Transverse colon (tissue), 4 donors: ENCODE measurements at regions not wholly inside any gene's neighbourhood (a gene's known extent, or its start where the extent isn't known, plus 50 kb on each side); places are given as distances from the start of the nearest gene placed in this dataset.

ENCODE experiments used
- DNase-seq: peaks from one replicate; pipeline ENCODE4 v3.0.0-alpha.2; 2019
- H3K27ac ChIP-seq, 4 donors: fragments of 200-600 bp; sonication (generic); 2 replicates each; pipeline ENCODE4 v1.5.1; 2016 to 2018; ENCODE audit warnings: inconsistent platforms in 4 of 4
- H3K27me3 ChIP-seq: fragments of 200-600 bp; sonication (generic); 2 replicates; pipeline ENCODE4 v1.5.1; 2017; ENCODE audit warnings: inconsistent platforms
- H3K36me3 ChIP-seq, 4 donors: fragments of 200-600 bp; sonication (generic); 2 replicates each; pipeline ENCODE4 v1.5.1; 2017 to 2019; ENCODE audit warnings: inconsistent platforms in 4 of 4
- H3K4me1 ChIP-seq, 4 donors: fragments of 200-600 bp; sonication (generic); 2 replicates each; pipeline ENCODE4 v1.5.1; 2017 to 2020; ENCODE audit warnings: inconsistent platforms in 4 of 4
- H3K4me3 ChIP-seq, 4 donors: fragments of 200-600 bp; sonication (generic); 1 replicate in 1 of 4; 2 replicates in 3 of 4; pipeline versions ENCODE4 v1.5.1 to v1.6.1; 2017 to 2019; ENCODE audit warnings: inconsistent platforms in 4 of 4
- H3K9me3 ChIP-seq, 2 donors: fragments of 200-600 bp; sonication (generic); 2 replicates each; pipeline ENCODE4 v1.5.1; 2017 to 2019; ENCODE audit warnings: inconsistent platforms in 2 of 2
- CTCF ChIP-seq, 5 experiments: fragments of 200-600 bp in 3 of 5; fragments of 450-650 bp in 2 of 5; sonication (generic) in 3 of 5; IDR thresholded peaks; 1 replicate in 2 of 5; 2 replicates in 3 of 5; pipeline ENCODE4 v1.5.1; 2016 to 2017; ENCODE audit warnings: antibody characterized with exemption in 5 of 5, inconsistent platforms in 3 of 5, mild to moderate bottlenecking in 2 of 5, moderate library complexity in 1 of 5
- EP300 ChIP-seq: sonication (generic); formaldehyde crosslinking; IDR thresholded peaks from one replicate; pipeline ENCODE4 v1.6.1; 2017; ENCODE audit warnings: antibody characterized with exemption, low read depth
- POLR2A ChIP-seq: fragments of 450-650 bp; IDR thresholded peaks from one replicate; pipeline ENCODE4 v1.6.1; 2016; ENCODE audit warnings: antibody characterized with exemption, mild to moderate bottlenecking, moderate library complexity
- POLR2AphosphoS5 ChIP-seq, 3 donors: sonication (generic); formaldehyde crosslinking; IDR thresholded peaks; one replicate each; pipeline ENCODE4 v1.6.1; 2016; ENCODE audit warnings: antibody characterized with exemption in 3 of 3
- WGBS, 2 donors: methylation state at CpG; one replicate each; pipeline ENCODE4 v1.1.5; 2018; ENCODE audit warnings: low coverage in 1 of 2; 5-methylcytosine and 5-hydroxymethylcytosine counted together
- in situ Hi-C, 4 donors: fragments of 200-750 bp; cut with MboI; loops; one replicate each; pipeline versions ENCODE4 v1.15.0 to v1.15.1; 2017; ENCODE audit warnings: low sequenced_read_pairs in 3 of 4, low pct_ligation_motif_present in 1 of 4, low pct_unique_long_range_greater_than_20kb in 1 of 4
- intact Hi-C: fragments of 100-400 bp; cut with DNase I; formaldehyde crosslinking; loops from one replicate; pipeline ENCODE4 v1.15.1; 2023; ENCODE audit warnings: low total_unique reads

GRCh38 chr4:24091639-24092233 is 201.9 kb upstream of the PPARGC1A start:
- intact Hi-C loops (no loop called here), in situ Hi-C loops (no loop called here)
- Histone ChIP-seq H3K4me3 (no peak overlapping the region), H3K36me3 (no peaks in the 10 kb centered on the region), H3K27ac (no peak overlapping the region), H3K4me1 (no peaks in the 10 kb centered on the region), H3K27me3 (no peaks in the 10 kb centered on the region), H3K9me3 (no peaks in the 10 kb centered on the region)
- TF ChIP-seq EP300: no peak
- TF ChIP-seq POLR2AphosphoS5 (IDR thresholded peaks at IDR 0.05): no peak
- no peak for TF ChIP-seq CTCF (IDR thresholded peaks at IDR 0.05)
- no peak for TF ChIP-seq POLR2A
- 89 to 100% methylated on average over 2 to 6 of the region's 6 CpGs for WGBS, 2 donors
- DNase-seq: no peak

- no peak overlapping the region for H3K4me3 ChIP-seq
- intact Hi-C loops (no loop called here), in situ Hi-C loops (no loop called here)
- no peaks in the 10 kb centered on the region for H3K9me3 ChIP-seq
- H3K4me1 ChIP-seq: no peaks in the 10 kb centered on the region
- 51 to 80% methylated on average over 2 to 3 of the region's 3 CpGs for WGBS, 2 donors
- no peaks in the 10 kb centered on the region for H3K36me3 ChIP-seq
- H3K27me3 ChIP-seq: no peaks in the 10 kb centered on the region
- H3K27ac ChIP-seq: no peak overlapping the region
- no peak for TF ChIP-seq POLR2AphosphoS5 (IDR thresholded peaks at IDR 0.05)
- no peak for TF ChIP-seq CTCF (IDR thresholded peaks at IDR 0.05)
- TF ChIP-seq POLR2A: no peak
- TF ChIP-seq EP300: no peak
- no peak for DNase-seq
Measured at GRCh38 chr4:24089851-24090534, 200.1 kb upstream of the PPARGC1A start.

GRCh38 chr4:24080871-24081270 is 191.0 kb upstream of the PPARGC1A start:
- TF ChIP-seq POLR2A: no peak
- TF ChIP-seq EP300: no peak
- TF ChIP-seq POLR2AphosphoS5 (IDR thresholded peaks at IDR 0.05): no peak
- TF ChIP-seq CTCF (IDR thresholded peaks at IDR 0.05): no peak
- in situ Hi-C loops: no loop called here
- intact Hi-C loops: no loop called here
- Histone ChIP-seq H3K27me3 (no peaks in the 10 kb centered on the region), H3K9me3 (no peaks in the 10 kb centered on the region), H3K27ac (no peak overlapping the region), H3K36me3 (no peaks in the 10 kb centered on the region), H3K4me1 (no peaks in the 10 kb centered on the region), H3K4me3 (no peak overlapping the region)
- WGBS, 2 donors: 78 to 86% methylated on average over 2 of the region's 2 CpGs
- no peak for DNase-seq

GRCh38 chr4:24078347-24078962 is 188.6 kb upstream of the PPARGC1A start:
- intact Hi-C loops (no loop called here), in situ Hi-C loops (no loop called here)
- H3K4me1 ChIP-seq: no peaks in the 10 kb centered on the region
- TF ChIP-seq POLR2AphosphoS5 (IDR thresholded peaks at IDR 0.05) (no peak), POLR2A (no peak), EP300 (no peak), CTCF (IDR thresholded peaks at IDR 0.05) (no peak)
- 63 to 81% methylated on average over 2 of the region's 2 CpGs for WGBS, 2 donors
- H3K36me3 ChIP-seq: no peaks in the 10 kb centered on the region
- no peaks in the 10 kb centered on the region for H3K9me3 ChIP-seq
- DNase-seq: no peak
- no peak overlapping the region for H3K4me3 ChIP-seq
- no peaks in the 10 kb centered on the region for H3K27me3 ChIP-seq
- no peak overlapping the region for H3K27ac ChIP-seq
